ENCODE measurements at regions not wholly inside any gene's neighbourhood (a gene's known extent, or its start where the extent isn't known, plus 50 kb on each side); places are given as distances from the start of the nearest gene placed in this dataset.
"Not testable (repeated sequence)": the region's sequence is repeated elsewhere in the genome, so short reads cannot be mapped to it uniquely, and the experiment has no call there.

- DNase-seq = not testable (repeated sequence)
Observed at GRCh38 chr12:3424796-3425195, 66.2 kb upstream of the PRMT8 start.

DNA sequence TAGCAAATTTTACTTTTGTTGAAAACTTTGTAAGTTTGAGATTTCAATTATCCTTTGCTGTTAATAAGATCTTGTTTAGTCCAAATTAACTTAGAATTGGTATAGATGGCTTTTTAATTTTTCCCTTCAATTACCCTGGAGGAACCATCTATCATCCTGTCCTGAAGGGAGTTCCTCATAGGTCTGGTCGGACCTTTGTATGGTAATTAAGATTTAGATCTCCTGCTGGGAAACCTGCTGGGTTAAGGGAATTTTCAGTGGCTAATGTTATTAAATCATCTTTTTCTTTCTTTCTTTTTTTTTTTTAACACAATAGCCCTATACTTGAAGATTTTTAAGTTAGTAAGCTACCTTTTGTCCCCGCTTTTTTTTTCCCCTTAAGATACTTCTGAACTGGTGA is 63.0 kb upstream of the PRMT8 start:
- DNase-seq = no peak

DNA sequence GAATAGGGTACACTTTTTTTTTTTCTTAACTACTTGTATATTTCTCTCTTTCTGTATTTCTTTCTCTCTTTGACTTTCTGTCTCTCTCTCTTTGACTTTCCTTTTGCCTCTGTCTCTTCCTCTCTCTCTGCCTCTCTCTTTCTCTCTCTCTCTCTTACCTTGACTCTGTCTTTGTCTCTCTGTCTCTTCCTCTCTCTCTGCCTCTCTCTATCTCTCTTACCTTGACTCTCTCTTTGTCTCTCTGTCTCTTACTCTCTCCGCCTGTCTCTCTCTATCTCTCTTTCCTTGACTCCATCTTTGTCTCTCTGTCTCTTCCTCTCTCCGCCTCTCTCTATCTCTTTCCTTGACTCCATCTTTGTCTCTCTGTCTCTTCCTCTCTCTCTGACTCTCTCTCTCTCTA is 62.4 kb upstream of the PRMT8 start:
- DNase-seq = no peak

DNA sequence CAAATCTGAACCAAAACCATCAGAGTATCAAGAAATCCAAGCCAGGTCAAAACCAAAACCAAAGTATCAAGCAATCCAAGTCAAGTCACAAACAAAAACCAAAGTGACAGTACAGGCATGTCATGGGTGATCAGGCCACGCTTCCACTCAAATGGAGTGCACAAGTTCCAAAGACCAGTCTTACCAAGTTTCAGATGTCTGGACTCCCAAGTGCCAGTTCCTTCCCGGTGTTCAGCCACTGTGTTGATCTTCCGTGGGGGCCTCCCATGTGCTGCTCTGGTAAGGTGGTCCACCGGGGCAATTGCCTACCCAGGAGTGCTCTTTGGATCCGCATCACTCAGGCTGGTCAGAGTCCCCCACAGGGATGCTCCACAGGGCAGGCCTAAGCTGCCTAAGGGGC is 61.5 kb upstream of the PRMT8 start:
- not testable (repeated sequence) for DNase-seq

DNA sequence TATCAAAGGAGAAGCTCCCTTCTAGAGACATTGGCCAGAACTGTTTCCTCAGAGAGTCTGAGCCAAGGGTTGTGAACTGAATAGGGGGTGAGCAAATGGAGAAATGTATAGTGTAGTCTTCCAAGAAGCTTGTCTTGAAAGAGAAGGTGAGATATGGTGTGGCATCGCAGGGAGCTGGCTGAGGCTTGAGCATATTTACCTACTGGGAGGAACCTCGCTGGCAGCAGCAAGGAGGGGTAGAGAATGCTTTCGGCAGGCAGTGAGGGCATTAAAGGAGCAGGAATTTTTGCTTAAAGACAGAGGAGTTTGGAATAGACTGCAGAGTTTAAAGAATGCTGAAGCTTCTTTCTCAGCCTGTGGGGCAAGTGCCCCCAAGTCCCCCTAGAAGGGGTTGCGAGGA is 59.3 kb upstream of the PRMT8 start:
- DNase-seq = no peak

- DNase-seq = no peak
Observed at GRCh38 chr12:3432176-3432742, 58.7 kb upstream of the PRMT8 start.

DNA sequence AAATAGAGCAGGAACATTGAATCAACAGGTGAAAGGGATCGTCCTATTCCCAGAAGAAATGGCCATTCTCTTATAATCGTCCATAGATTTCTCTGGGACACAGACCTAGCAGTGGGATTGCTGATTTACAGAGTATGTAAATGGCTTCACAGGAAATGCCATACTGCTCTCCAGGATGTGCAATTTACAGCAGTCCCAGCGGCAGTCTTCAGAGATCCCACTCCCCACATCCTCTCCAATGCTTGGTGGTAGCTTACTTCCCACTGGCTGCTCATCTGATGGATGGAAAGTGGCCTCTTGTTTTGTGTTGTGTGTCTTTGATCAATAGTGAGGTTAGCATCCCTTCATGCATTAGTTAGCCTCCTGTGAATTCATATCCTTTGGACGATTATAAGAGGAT is 58.1 kb upstream of the PRMT8 start:
- DNase-seq = no peak

DNA sequence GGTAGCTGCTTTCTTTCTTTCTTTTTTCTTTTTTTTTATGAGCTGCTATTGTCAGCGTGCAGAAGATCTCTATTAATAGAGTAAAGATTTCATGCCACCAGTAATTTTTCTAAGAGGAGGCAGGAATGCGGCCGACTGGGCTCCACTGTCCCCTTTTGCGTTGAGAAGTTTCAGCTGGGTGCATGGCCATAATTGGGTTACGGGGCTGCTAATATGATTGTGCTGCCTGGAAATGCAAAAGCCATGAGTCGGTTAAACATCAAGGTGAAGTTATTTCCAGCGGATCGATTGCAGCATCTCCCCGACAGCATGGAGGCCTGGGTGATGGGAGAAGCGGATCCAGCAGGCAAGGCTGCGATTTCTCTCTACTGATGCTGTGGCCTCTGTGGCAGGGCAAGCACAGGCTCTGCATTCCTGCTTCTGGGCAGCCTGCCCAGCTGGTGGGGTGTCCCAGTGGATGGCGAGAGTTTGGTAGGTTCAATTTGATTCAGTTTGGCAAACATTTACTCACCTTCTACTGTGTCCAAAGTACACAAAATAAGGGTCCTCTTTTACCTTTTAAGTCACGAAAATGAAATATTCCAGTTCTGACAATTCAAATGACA is 54.4 kb upstream of the PRMT8 start:
- DNase-seq = no peak

GRCh38 chr12:3437986-3438385 is 53.0 kb upstream of the PRMT8 start:
- DNase-seq = no peak

GRCh38 chr12:3438401-3438800 is 52.6 kb upstream of the PRMT8 start:
- no peak for DNase-seq

All from NCI-H510A (cell line).